Ammon's horn (tissue), 1 donor: ENCODE measurements at regions not wholly inside any gene's neighbourhood (a gene's known extent, or its start where the extent isn't known, plus 50 kb on each side); places are given as distances from the start of the nearest gene placed in this dataset.

Experiments used
- DNase-seq: peaks from one replicate; pipeline ENCODE4 v3.0.0-alpha.2; 2016; ENCODE audit warnings: low spot score

DNA sequence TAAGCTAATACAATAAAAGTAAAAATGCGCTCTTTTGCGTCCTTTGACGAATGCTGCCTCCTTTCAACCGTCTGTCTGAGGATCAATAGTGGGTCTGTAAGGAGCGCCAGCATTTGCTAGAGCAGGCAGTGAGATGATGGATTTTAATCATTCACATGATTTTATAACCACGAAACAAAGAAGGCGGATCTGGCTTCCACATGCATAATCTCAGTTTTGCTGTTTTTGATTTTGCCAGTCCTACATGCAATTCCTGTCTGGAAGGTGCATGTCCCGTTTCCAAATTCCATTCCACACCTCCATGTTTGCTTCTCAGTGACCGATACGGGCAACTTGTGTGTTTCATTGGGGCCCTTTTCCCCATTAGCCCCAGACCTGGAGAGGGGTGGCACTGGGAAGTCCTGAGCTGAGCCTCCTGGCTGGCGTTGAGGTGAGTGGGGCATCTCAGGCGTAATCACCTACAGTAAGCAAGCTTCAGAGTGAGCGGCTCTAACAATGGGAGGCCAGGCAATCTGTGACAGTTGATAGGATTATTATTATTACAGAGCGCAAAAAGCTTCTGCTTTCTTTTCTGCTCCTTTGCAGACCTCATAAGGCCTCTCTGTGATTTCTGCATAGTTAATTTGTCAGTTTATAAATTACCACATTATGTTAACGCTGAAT, 405.4 kb downstream of the ZSWIM6 start:
- DNase-seq = no peak

DNA sequence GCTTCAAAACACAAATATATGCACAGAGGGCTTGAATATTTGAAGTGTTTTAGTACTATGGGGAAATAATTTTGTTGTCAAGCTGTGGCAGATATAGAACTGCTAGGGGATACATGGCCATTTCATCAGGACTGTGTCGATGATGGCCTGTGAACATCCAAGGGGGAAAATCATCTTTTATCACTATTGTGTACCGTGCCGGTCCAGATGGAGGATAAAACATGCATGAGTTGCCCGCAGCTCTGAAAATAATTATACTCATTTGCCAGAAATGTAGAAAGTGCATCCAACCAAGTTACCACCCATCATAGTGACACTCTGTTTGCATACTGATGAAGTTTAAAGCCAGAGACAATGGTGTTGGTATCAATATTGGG, 405.9 kb downstream of the ZSWIM6 start:
- no peak for DNase-seq

DNA sequence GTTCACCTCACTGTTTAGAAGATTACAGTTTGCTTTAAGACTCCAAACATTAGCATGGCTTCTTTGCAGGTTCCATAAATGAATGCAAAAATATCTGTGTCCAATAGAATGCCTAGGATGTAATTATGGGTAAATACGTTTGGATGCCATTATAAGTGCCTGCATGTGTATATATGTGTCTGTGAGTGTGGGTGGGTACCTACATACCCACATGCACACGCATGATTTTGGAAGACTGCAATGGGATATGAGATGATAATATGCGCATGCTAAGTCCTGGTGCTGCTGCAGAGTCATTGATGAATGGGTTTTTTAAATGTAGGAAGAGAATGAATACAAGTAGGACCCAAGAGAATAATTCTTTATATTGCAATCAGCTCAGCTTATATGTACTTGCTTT, 406.4 kb downstream of the ZSWIM6 start:
- no peak for DNase-seq

DNA sequence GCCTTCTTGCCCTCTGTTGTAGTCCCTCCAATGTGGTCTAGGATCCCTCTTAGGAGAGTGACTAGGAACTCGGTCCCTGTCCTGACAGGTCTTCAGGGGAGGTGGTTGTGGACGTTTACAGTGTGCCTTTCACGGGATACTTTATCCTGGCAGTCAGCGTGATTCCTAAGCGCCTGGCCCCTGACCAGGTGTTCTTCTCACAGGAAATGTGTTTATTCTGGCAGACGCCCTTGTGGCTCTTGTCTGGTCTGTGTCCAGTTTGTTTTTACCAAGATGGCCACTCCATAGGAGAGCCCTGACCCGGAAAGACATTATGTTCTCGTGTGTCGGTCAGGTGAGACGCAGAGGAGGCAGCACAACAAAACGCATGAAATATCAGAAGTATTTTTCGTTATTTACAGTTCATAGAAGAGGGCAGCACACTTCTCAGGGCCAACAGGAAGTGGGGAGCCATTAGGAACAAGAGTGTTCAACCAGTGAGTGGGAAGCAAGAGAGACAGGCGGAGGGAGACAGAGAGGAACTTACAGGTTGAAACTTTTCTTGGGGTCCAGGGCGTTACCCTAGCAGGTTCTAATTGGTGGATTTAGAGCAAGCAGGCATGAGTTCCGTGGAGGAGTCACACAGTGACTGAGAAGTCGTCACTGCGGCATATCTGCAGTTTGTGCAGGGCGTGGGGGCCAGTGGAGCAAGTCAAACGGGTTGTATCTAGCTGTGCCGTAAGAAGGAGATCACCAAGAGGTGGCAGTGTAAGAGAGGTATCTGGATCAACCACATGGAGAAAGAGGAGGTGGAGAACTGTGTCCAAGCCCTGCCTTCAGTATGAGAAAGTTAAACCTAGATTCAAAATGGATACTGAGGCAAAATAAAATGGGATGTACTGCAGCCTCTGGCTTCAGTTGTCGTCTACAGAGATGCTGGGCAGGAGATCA, 412.9 kb downstream of the ZSWIM6 start:
- DNase-seq = no peak

DNA sequence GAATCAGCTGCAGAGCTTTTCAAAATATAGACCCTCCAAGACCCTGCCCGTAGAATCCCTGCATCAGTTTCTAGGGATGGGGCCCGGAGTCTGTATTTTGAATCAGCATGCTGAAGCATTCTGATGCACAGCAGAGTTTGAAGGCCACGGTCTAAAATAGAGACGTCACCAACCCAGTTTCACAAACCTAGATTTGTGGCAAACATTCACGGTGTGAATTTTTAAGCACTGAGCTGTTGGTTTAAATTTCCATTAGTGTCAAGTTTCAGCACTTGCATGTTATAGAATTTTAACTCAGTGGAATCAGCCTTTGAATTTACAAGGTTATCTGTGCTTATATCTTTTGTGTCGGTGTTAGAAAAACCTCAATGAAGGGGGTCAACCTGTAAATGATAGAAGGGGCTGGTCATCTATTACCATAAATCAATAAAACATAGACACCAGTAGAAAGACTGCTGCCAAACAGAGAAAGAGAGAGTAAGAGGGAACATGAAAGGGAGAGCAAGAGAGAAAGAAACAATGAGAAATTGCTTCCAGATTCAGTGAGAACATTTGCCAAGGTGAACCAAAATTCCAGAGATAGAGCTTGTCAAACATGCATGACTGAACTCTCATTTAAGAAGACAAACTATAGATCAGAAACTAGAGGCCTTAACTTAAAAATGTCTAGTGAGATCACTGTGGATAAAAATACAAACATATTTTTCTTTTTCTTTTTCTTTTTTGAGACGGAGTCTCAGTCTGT, 414.9 kb downstream of the ZSWIM6 start:
- no peak for DNase-seq

DNA sequence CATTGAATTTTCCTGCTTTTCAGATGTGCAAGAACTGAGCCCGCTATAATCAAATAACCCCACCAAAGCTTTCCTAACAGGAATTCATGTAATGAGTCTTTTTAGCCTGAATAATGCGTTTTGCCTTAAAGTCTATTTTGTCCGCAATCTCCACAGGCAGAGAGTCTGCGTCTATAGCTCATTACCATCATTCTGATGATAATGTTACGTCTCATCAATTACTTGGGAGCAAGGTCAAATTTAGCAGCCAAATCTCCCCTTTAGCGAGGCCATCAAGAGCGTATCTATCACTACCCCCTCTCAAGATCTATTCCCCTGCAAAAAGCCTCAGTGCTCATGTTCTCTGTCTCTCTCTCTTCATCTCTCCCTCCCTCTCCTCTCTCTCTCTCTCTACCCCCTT, 416.1 kb downstream of the ZSWIM6 start:
- DNase-seq = no peak

- no peak for DNase-seq
Measured at GRCh38 chr5:61748651-61749050, 416.6 kb downstream of the ZSWIM6 start.

DNA sequence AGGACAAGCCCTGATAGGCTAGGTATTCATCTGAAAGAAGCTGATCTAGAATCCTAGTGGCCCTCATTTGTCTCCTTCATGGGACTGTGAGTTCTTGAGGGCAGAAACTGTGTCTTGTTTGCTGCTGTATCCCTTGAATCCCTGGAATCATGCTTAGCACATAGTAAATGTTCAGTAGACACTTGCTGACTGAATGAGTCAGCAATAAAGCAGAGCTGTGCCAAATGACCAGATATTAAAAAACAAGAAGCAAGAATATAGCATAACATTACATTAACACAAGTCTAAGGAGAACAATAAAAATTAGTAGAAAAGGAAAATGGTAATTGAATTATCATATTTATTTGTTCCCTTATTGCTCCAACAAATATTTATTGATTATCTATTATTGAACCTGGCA, 420.5 kb downstream of the ZSWIM6 start:
- DNase-seq = no peak

DNA sequence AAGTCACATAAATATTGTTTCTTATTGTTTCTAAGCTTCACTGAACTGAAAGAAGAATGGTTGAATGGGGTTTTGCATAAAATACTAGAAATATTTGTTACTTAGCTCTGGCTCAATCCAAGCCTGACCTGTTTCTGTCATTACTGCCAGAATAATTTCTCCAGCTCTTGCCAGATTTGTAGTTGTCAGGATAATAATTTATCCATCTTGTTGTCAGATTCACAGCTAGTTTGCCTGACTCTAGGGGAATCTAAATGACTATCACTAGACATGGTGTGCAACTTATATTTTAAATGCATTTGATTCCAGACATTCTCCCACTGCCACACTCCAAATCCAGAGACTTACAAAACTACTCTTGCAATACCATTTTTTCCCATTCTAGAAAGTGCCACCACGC, 422.7 kb downstream of the ZSWIM6 start:
- no peak for DNase-seq

DNA sequence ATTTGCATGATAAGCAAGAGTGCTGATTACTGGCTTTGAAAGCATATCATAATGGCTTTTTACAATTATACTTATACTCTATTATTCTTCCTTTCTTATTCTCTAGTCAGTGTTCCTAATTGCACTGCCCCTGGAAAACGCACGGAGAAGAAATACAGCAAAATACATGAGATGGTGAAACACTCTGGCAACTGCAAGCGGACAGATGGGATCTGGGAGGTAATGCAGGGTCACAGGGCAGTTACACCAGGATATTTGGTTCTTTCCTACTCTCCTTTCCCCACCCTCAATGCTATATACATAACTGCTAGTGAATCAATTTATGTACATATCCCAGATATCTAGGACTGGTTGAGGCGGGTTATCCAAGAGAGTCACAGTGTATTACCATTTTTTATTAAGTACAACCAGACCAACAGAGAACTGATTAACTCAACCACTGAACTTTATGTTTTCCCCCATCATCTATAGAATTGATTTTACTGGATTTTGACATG, 423.7 kb downstream of the ZSWIM6 start:
- DNase-seq = no peak

DNA sequence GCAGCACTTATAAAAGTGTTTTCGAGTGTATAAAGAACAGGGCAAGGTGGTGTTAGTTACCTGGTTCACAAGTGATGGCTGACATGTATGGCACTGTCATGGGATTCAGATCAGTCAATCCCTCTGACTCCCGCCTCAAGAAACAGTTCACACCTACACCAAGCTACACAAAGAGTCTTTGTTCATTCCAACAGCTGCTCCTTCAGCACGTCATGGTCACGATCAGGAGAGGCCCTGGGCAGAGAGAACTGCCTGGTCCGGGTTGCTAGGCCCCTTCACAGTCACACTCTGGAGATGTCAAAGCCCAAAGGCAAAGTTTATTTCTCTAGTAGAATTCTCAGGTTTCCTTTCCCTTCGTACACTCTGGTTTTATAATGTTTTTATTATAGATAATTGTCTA, 426.7 kb downstream of the ZSWIM6 start:
- no peak for DNase-seq

DNA sequence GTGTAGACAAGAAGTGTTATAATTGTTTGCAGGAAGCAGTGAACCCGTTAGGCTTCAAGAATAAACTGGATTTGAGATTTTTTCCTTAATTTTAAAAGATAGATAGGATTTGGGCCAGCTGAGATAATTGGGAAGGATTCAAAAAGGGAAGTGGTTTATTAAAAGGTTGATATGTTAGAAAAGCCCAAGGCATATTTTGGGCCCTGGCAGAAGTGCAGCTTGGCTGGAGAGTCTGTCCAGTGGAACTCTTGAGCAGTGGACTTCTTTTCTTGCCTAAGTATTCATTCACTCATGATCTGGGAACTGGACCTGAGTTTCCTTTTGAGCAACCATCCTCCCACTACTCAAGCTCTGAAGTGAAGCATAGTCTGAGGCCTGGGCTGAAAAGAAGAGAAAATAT, 433.4 kb downstream of the ZSWIM6 start:
- DNase-seq = no peak

DNA sequence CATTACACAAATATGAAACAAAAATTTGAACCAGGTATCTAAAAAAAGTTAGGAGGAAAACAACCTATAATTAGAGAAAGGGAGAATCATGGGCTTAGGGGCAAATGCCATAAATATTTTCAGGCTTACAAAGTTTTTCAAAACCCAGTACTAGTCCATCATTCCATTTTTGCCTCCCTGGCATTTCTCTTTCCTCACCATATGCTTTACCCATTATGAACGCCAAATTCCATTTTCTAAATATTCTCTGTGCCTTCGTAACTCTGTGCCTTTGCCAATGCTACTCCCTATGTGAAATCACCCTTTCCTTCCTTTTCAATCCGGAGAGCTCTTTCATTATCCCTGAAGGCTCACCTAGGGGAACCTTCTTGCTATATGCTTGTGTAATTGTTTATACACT, 434.1 kb downstream of the ZSWIM6 start:
- DNase-seq = no peak

GRCh38 chr5:61767231-61768080, 435.4 kb downstream of the ZSWIM6 start:
- no peak for DNase-seq

- DNase-seq = no peak
Measured at GRCh38 chr5:61768692-61769281, 436.7 kb downstream of the ZSWIM6 start.

GRCh38 chr5:61771062-61771461, 439.0 kb downstream of the ZSWIM6 start:
- DNase-seq = no peak

DNA sequence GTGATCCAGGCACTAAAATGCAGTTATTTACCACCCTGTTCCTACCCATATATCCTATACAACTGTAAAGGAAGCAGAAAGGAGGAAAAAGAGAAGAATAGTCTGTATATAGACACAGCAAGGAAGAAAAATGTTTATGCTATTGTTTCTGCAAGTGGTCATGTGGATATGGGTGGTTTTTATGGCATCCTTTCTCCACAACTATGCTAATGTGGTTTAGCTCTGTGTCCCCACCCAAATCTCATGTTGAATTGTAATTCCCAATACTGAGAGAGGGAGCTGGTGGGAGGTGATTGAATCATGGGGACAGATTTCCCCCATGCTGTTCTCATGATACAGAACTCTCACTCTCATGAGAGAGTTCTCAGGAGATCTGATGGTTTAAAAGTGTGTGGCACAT, 439.8 kb downstream of the ZSWIM6 start:
- DNase-seq = no peak

GRCh38 chr5:61775901-61776300, 443.8 kb downstream of the ZSWIM6 start:
- DNase-seq = no peak

- DNase-seq = no peak
Measured at GRCh38 chr5:61777292-61777691, 445.2 kb downstream of the ZSWIM6 start.

GRCh38 chr5:61779743-61780142, 447.7 kb downstream of the ZSWIM6 start:
- no peak for DNase-seq

GRCh38 chr5:61783481-61783880, 451.4 kb downstream of the ZSWIM6 start:
- no peak for DNase-seq
